Peyer's patch (tissue), 4 donors: ENCODE measurements at regions not wholly inside any gene's neighbourhood (a gene's known extent, or its start where the extent isn't known, plus 50 kb on each side); places are given as distances from the start of the nearest gene placed in this dataset.

Experiments used
- CTCF ChIP-seq, 6 experiments: fragments of 450-650 bp in 4 of 6; fragments of 200-600 bp in 2 of 6; sonication (generic) in 1 of 6; IDR thresholded peaks; one replicate each; pipeline ENCODE4 v1.5.1; 2017 to 2019; ENCODE audit warnings: antibody characterized with exemption in 6 of 6, mild to moderate bottlenecking in 3 of 6, moderate library complexity in 1 of 6
- POLR2A ChIP-seq, 2 donors: fragments of 450-650 bp; IDR thresholded peaks; one replicate each; pipeline ENCODE4 v1.5.1; 2017; ENCODE audit warnings: antibody characterized with exemption in 2 of 2, mild to moderate bottlenecking in 2 of 2, moderate library complexity in 2 of 2

DNA sequence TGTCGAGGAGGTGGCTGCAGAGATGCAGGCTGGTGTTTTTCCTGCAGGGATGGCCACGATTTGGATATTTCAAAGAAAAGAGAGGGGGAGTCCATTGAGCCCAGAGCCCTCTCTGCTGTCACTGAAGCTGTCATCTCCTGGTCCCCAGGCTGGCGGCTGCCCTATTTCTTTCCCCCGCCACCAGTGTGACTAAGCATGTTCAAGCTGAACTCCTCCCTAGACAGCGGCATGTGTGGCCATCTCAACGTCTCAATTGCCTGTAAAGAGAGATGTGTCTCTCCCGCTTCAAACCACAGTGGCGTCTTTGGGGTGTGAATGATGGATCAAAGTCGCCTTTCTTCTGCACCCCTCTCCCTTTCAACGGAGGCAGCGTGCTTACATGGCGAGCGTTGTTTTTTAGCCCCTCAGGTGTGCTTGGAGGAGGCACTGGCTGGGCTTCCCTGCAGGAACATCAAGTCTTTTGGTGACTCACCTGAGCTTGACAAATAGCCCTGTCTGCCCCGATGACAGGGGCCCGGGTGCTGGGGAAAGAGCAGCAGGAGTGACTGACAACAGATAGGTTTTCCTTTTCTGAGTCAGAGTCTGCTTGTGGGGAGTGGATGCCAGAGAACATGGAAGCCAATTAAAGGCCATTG, 346.4 kb upstream of the AJAP1 start:
- TF ChIP-seq CTCF (IDR thresholded peaks at IDR 0.05) = no peak
- no peak for TF ChIP-seq POLR2A (IDR thresholded peaks at IDR 0.05)
